Hepatocyte (in vitro differentiated cells): ENCODE measurements at regions not wholly inside any gene's neighbourhood (a gene's known extent, or its start where the extent isn't known, plus 50 kb on each side); places are given as distances from the start of the nearest gene placed in this dataset. TPM values are rescaled to one million over a fixed set of nuclear protein-coding genes. Genes with fewer than 3 reads are reported as not detected.

Source experiments
- DNase-seq: peaks from one replicate; pipeline ENCODE4 v3.0.0-alpha.2; 2016; ENCODE audit warnings: low spot score
- H2AFZ ChIP-seq: fragments of 200-600 bp; sonication (generic); 2 replicates; pipeline ENCODE4 v1.6.0; 2016; ENCODE audit warnings: antibody characterized with exemption, mild to moderate bottlenecking
- H3K27ac ChIP-seq: fragments of 200-600 bp; sonication (generic); 2 replicates; pipeline ENCODE4 v1.5.1; 2016; ENCODE audit warnings: mild to moderate bottlenecking
- H3K27me3 ChIP-seq: fragments of 200-600 bp; sonication (generic); 2 replicates; pipeline ENCODE4 v1.6.1; 2016
- H3K36me3 ChIP-seq: fragments of 200-600 bp; sonication (generic); replicated peaks from 2 replicates; pipeline ENCODE4 v1.5.1; 2016; ENCODE audit warnings: low read depth; ENCODE audit not compliant: insufficient read depth
- H3K4me1 ChIP-seq: fragments of 200-600 bp; sonication (generic); 2 replicates; pipeline ENCODE4 v1.5.1; 2016; ENCODE audit warnings: mild to moderate bottlenecking, moderate library complexity; ENCODE audit not compliant: insufficient read depth
- H3K4me2 ChIP-seq: fragments of 200-600 bp; sonication (generic); 2 replicates; pipeline ENCODE4 v1.6.0; 2016
- H3K4me3 ChIP-seq: fragments of 200-600 bp; sonication (generic); 2 replicates; pipeline ENCODE4 v1.5.1; 2016; ENCODE audit warnings: mild to moderate bottlenecking
- H3K79me2 ChIP-seq: fragments of 200-600 bp; sonication (generic); 2 replicates; pipeline ENCODE4 v1.6.0; 2017; ENCODE audit warnings: mild to moderate bottlenecking
- H3K9me2 ChIP-seq: fragments of 200-600 bp; sonication (generic); replicated peaks from 2 replicates; pipeline ENCODE4 v1.6.0; 2017; ENCODE audit warnings: mild to moderate bottlenecking; ENCODE audit not compliant: insufficient read depth
- H3K9me3 ChIP-seq: fragments of 200-600 bp; sonication (generic); 2 replicates; pipeline ENCODE4 v1.5.1; 2016; ENCODE audit warnings: low read depth, mild to moderate bottlenecking
- H4K20me1 ChIP-seq: fragments of 200-600 bp; sonication (generic); 2 replicates; pipeline ENCODE4 v1.6.0; 2016; ENCODE audit warnings: mild to moderate bottlenecking; ENCODE audit not compliant: insufficient read depth, poor library complexity, severe bottlenecking
- CTCF ChIP-seq: fragments of 200-600 bp; sonication (generic); IDR thresholded peaks from 2 replicates; pipeline ENCODE4 v1.5.1; 2016; ENCODE audit warnings: antibody characterized with exemption, mild to moderate bottlenecking; ENCODE audit not compliant: poor library complexity
- EZH2 ChIP-seq: fragments of 200-600 bp; sonication (generic); IDR thresholded peaks from 2 replicates; pipeline ENCODE4 v1.6.1; 2016; ENCODE audit warnings: antibody characterized with exemption, mild to moderate bottlenecking, borderline replicate concordance
- EZH2phosphoT487 ChIP-seq: fragments of 200-600 bp; sonication (generic); IDR thresholded peaks from one replicate; pipeline ENCODE4 v1.6.1; 2018; ENCODE audit warnings: antibody characterized with exemption, mild to moderate bottlenecking, low read depth, moderate library complexity; ENCODE audit not compliant: unreplicated experiment, severe bottlenecking
- WGBS: methylation state at CpG from one replicate; pipeline ENCODE4 v1.1.6; 2016; ENCODE audit warnings: low lambda C conversion rate; ENCODE audit errors: missing lambda C conversion rate; 5-methylcytosine and 5-hydroxymethylcytosine counted together
- small RNA-seq: library from RNA; depleted of rRNA; stranded (forward); fragments of <200 nt; gene quantifications from one replicate; pipeline ENCODE3, GENCODE V24; 2014

DNA sequence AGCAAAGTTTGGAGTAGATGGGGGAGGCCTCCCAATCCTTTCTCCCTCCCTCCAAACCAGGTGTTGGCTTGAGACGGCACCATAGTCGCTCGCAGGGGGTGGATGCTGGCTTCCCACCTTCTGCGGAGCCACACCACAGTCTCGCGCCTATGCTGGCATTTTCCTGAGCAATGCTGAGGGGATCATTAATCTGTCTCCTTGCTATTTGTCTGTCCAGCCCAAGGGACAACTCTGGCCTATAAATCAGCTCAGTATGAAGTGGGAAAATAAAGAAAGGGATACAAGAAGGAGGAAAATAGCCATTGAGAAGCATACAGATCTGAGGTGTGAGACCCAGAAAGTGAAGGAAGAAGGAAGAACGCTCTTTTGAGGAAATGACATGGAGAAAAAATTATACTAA lies 53.5 kb upstream of the CADM1 start:
- WGBS, result 92% methylated on average over 7 of the region's 7 CpGs
- TF ChIP-seq EZH2phosphoT487 (no peak), CTCF (no peak), EZH2 (no peak)
- no peak overlapping the region for H2AFZ ChIP-seq
- no peak for DNase-seq
- no peaks in the 10 kb centered on the region for H3K27me3 ChIP-seq
- H3K4me3 ChIP-seq, result no peak overlapping the region
- no peaks in the 10 kb centered on the region for H3K9me3 ChIP-seq
- H3K36me3 ChIP-seq, result no peaks in the 10 kb centered on the region
- no peak overlapping the region for H3K27ac ChIP-seq
- H3K9me2 ChIP-seq, result no peaks in the 10 kb centered on the region
- H4K20me1 ChIP-seq, result no peaks in the 10 kb centered on the region
- H3K4me2 ChIP-seq, result no peak overlapping the region
- no peaks in the 10 kb centered on the region for H3K79me2 ChIP-seq
- no peaks in the 10 kb centered on the region for H3K4me1 ChIP-seq

GRCh38 chr11:115556984-115557383 lies 52.8 kb upstream of the CADM1 start:
- no peaks in the 10 kb centered on the region for H3K4me1 ChIP-seq
- no peaks in the 10 kb centered on the region for H4K20me1 ChIP-seq
- H3K79me2 ChIP-seq, result no peaks in the 10 kb centered on the region
- H2AFZ ChIP-seq, result no peak overlapping the region
- H3K27ac ChIP-seq, result no peak overlapping the region
- DNase-seq, result no peak
- no peak overlapping the region for H3K4me3 ChIP-seq
- H3K9me2 ChIP-seq, result no peaks in the 10 kb centered on the region
- no peaks in the 10 kb centered on the region for H3K27me3 ChIP-seq
- no peaks in the 10 kb centered on the region for H3K9me3 ChIP-seq
- no peak overlapping the region for H3K4me2 ChIP-seq
- 76% methylated on average over 7 of the region's 7 CpGs for WGBS
- no peaks in the 10 kb centered on the region for H3K36me3 ChIP-seq
- no peak for TF ChIP-seq CTCF
- TF ChIP-seq EZH2phosphoT487, result no peak
- TF ChIP-seq EZH2, result no peak

GRCh38 chr11:115555336-115556090 lies 51.3 kb upstream of the CADM1 start:
- Histone ChIP-seq H3K4me1 (no peaks in the 10 kb centered on the region), H3K4me3 (no peak overlapping the region), H3K79me2 (no peaks in the 10 kb centered on the region), H3K27me3 (no peaks in the 10 kb centered on the region), H2AFZ (no peak overlapping the region), H3K4me2 (no peak overlapping the region), H4K20me1 (no peaks in the 10 kb centered on the region), H3K9me3 (no peaks in the 10 kb centered on the region), H3K36me3 (no peaks in the 10 kb centered on the region), H3K27ac (no peak overlapping the region), H3K9me2 (no peaks in the 10 kb centered on the region)
- no peak for DNase-seq
- WGBS, result 75% methylated on average over 3 of the region's 3 CpGs
- no peak for TF ChIP-seq EZH2phosphoT487
- TF ChIP-seq CTCF, result no peak
- no peak for TF ChIP-seq EZH2

Small RNAs in the stretch of these regions (small RNA-seq; reads per million reads assigned to genes)
- not detected for gene AP000770.2
- gene RF01210, result not detected
- gene RPL12P46, result not detected
